HFF-Myc (cell line): ENCODE measurements at regions not wholly inside any gene's neighbourhood (a gene's known extent, or its start where the extent isn't known, plus 50 kb on each side); places are given as distances from the start of the nearest gene placed in this dataset.
"Not testable (repeated sequence)": the region's sequence is repeated elsewhere in the genome, so short reads cannot be mapped to it uniquely, and the experiment has no call there.

Experiments
- DNase-seq: peaks from one replicate; pipeline ENCODE4 v3.0.0-alpha.2; 2011; ENCODE audit warnings: low read depth; ENCODE audit errors: extremely low read depth
- H3K4me3 ChIP-seq: replicated peaks from 2 replicates; pipeline ENCODE4 v1.5.1; 2011; ENCODE audit warnings: low read depth, mild to moderate bottlenecking, control low read depth, low read length
- CTCF ChIP-seq: IDR thresholded peaks from 2 replicates; pipeline ENCODE4 v1.5.1; 2012; ENCODE audit warnings: mild to moderate bottlenecking, low read depth, low read length, control low read depth; ENCODE audit errors: missing control alignments

- no peak for DNase-seq
These were observed 70.9 kb upstream of the CCDC167 start for GRCh38 chr6:37570482-37571133.

GRCh38 chr6:37569743-37570481, 70.2 kb upstream of the CCDC167 start:
- H3K4me3 ChIP-seq: no peak overlapping the region
- DNase-seq: no peak
- TF ChIP-seq CTCF: no peak

More at GRCh38 chr6:37570482-37571133, 70.9 kb upstream of the CCDC167 start:
- no peak overlapping the region for H3K4me3 ChIP-seq
- TF ChIP-seq CTCF: no peak

- TF ChIP-seq CTCF: no peak
- H3K4me3 ChIP-seq: no peak overlapping the region
- DNase-seq: no peak
These were observed 69.6 kb upstream of the CCDC167 start for GRCh38 chr6:37569317-37569716.

GRCh38 chr6:37566950-37567349, 67.3 kb upstream of the CCDC167 start:
- no peak for TF ChIP-seq CTCF
- no peak overlapping the region for H3K4me3 ChIP-seq
- DNase-seq: no peak

GRCh38 chr6:37566111-37566949, 66.6 kb upstream of the CCDC167 start:
- TF ChIP-seq CTCF: peak; percentile 90
- peak overlapping the region; percentile 34 for H3K4me3 ChIP-seq
- DNase-seq: no peak

GRCh38 chr6:37565267-37566110, 65.8 kb upstream of the CCDC167 start:
- no peak for TF ChIP-seq CTCF
- H3K4me3 ChIP-seq: peak overlapping the region; percentile 34
- DNase-seq: no peak

- not testable (repeated sequence) for H3K4me3 ChIP-seq, DNase-seq
These were observed 63.2 kb upstream of the CCDC167 start for GRCh38 chr6:37562926-37563288.
